Inflammatory macrophage treated with lipopolysaccharide for 4 hours (primary cell): ENCODE measurements at regions not wholly inside any gene's neighbourhood (a gene's known extent, or its start where the extent isn't known, plus 50 kb on each side); places are given as distances from the start of the nearest gene placed in this dataset.
A peak's percentile ranks its signal among the peaks of the same experiment; 100 is the strongest.

ENCODE experiments used
- DNase-seq: peaks from one replicate; pipeline ENCODE4 v3.0.0-alpha.2; 2020

DNA sequence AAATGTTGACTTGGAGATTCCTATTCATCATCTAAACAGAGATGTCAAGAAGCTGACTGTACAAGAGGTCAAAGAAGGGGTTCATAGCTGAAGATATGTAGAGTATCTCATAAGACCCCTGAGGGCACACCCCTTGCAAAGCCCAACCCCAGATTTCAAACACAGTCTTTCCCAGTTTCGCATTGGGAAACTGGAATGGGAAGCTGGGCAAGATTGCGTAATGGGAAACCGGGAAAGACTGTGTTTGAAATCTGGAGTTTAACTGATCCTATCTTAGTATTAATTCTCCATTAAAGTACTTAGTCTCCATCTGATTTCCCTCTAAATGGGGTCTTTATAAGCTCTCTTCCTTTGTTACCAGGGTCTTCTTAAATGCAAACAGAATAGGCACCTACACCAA is 99.5 kb downstream of the FAM76B start:
- DNase-seq = no peak

DNA sequence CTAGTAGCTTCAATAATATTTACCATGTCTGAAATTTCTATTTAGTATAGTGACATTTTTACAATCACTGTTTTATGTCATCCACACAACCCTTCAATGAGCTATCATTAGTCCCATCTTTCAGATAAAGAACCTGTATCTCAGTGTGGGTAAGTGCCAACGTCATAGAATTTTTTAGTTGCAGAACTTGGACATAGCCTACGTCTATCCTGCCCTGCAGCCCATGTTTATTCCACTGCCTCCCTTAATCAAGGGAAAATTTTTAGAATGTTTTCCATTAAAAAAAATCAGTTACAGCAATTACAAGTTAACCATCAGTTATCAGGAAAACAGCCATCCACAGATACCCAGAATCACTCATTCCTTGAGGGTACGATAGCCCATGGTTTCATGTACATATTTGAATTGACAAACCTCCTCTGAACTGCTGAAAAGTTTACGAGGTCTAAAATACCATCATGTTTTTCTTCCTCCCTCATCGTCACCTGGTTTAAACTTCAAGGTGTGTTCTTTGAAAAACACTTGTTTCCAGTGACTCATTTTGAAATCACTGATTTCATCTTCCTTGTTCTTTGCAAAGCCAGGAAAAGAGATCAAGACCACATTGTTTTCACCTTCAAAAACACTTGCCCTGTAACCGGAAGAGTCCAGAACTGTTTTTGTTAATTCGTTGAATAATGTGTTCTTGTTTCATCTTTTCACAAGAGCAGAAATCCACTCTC is 100.9 kb downstream of the FAM76B start:
- no peak for DNase-seq

DNA sequence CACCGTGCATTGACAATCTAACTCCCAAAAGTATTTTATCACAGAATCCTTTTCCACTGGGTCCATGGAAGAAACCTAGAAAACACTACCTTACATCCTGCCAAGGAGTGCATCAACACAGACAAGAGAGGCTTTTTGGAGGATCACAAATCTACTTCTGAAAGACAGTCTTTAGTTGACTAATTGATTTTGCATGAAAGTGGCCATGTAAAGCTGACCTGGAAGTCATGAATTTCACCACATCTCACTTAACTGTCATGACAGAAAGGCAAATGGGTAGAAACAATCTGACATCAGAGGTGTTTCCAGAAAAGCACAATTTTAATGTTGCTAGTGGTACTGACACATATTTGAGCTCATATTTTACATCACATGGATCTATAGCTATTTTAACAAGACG is 101.6 kb downstream of the FAM76B start:
- DNase-seq = no peak

DNA sequence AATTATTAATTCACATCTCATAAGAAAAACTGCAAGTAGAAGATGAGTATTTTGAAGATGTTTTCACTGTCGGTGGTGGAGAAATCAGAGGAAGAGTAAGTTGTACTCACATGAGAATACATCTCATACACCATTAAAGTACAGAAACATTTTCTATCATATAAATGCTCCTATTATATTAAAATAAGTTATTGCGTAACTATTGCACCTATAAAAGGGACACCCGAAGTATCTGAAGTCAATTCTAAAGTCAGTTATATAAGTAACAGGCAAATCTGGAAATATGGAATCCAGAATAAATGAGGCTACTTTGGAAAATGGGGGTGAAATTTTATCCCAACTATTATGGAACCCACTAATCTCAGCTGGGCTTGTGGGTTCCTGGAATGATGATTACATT is 103.3 kb downstream of the FAM76B start:
- no peak for DNase-seq

DNA sequence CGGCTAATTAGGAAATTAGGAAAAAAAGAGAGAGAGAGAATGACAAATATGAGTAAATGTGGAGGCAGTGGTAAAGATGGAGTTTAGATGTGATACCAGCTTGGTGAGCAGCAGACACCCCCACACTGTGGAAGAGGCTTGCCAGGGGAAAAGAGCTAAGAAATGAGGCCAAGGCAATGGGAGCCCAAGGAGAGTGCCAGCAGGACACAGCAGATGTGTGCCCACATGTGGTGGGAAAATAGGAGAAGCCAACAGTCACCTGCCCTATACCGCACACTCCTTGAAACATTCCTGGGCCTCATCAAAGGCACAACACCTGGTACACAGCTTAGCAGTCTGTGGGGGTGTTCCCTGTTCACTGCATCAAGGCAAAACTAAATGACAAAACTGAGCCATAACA is 104.9 kb downstream of the FAM76B start:
- no peak for DNase-seq

DNA sequence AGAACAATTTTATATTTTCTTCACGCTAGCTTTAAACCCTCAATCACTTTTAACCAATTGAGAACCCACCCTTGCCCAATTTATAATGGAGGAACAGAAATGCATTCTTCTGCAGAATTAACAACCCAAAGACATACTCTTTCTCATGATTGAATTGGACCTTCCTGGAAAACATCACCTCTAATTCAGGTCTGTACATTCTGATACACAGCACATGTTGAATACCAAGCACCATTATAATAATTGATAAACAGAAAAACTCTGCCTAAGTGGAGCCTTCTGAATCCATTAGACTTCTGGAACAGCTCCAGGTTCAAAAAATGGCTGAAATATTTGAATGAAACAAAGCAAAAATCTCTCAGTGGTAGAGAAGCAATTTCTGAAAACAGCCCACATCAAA is 105.4 kb downstream of the FAM76B start:
- no peak for DNase-seq

DNA sequence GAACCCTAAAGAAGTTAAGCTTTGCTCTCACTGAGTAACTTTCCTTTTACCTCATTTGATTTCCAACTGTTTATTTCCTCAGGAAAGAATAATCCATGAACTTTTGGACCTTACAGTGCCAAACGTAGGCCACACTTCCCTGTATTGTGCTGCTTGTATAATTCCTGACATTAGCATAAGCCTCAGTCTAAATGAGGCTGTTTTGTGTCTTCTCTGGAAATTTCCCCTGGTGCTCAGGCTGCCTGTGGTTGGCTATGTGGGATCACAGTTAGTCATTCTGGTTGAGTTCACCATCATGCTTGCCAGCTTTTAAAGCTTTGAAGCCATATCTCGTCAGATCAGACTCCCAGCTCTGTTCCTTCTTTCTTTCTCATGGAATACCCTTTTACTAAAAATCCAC is 107.0 kb downstream of the FAM76B start:
- no peak for DNase-seq

DNA sequence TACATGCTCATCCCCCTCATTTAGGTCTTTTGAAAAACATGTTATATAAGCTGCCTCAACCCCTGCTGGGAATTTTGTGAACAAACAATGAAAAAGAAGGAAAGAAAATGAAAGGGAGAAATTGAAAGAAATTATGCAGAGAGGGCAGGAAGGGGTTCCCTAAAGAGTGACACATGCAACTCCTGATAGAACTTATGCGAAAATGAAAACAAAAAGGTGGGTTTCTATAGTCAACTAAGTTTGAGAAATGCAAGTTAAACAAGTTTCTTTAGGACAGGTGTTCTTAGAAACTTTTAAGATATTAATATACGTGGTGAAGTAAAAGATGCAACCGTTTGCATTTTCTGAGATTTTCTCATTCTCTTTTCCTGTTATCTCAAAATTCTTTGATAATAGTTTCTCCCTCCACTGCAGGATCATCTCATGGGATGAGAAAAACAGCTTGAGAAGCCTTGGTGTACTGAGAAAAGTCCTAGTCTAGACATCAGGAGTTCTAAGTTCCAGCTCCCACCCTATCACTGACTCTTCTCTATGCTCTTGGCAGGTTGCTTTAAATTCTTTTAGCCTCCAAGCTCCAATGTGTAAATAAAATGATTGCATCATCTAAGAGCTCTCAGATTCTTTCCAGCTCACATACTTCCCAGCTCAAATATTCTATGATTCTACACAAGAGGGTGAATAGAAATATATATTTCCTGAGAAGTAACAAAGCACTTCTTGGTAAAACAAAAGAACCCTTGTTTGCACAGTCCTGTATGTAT is 109.2 kb downstream of the FAM76B start:
- DNase-seq = no peak

DNA sequence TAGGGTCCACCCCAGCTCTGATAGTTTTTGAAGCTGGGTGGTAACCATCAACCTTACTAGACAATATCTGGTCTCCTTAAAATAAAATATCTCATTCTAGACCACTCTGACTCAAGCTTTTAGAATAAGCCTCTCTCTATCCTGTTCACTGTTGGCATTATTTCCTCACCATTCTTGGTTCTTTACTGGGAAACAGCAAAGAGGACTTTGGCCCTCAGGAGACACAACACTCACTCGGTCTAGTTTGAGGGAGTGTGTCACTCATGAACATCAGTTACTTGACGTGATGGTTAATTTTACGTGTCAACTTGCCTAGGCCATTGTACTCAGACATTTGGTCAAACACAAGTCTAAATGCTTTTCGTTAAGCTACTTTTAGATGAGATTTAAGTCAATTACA is 110.6 kb downstream of the FAM76B start:
- no peak for DNase-seq

DNA sequence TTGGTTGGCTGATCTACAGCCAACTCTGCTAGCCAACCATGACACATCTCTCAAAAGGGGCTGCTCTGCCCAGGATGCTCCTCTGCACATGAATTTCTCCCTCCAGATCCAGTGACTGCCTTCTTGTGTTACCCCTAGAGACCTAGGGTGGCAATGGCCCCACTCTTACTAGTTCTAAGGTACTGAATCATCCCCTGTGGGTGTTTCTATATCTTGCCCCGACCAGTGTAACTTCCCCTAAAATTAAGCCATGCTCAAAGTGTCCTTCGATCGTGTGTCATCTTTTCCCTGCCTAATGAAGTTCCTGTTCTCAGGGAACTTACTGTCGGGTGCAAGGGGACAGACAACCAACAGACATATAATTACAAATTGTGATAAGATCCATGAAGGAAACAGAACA is 113.3 kb downstream of the FAM76B start:
- DNase-seq = peak; percentile 43

DNA sequence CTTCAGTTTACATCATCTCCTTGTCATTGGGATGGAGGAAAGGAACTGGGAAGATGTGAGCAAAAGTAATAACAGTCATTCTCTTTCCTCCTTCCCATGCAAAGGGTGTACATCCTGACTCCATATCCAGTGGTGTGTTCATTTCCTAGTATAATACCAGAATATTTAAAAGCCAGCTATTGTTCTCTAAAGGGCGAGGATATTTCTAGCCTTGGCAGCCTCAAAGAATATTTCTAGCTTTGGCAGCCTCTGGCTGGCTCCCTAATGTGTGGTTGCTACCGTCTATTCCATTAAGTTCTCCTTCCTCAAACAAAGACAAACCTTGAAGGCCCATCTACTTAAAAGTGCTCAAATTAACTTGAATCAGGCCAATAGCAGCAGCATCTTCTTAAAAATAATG is 114.0 kb downstream of the FAM76B start:
- DNase-seq = no peak

DNA sequence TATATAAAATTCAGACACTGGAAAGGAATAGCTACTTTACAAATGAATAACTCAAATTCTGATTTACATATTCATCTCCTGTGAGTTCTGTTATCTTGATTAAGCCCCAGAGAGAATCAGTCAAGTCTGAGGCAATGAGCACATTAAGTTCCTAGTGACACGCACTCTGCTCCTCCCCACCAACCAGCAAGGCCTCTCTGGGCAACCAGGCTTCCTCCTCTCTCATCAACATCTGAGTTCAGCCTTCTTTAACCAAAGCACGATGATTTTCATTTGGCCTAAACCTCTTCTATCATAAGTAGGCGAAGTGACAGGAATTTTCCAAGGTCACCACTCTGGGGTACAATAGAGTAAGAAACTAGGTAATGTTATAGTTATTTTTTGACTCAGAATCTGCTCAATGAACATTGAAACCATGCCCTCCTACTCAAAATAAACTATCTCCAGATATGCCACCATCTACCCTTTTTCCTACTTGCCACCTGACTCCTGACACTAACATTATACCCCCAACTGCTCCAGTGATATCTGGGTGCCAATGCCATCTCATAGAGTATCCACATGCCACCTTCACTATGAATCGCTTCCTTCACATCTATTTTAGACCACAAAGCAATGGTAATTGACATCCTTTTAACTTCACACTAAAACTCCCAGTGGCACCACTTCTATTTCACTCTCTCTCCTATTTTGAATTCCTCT is 114.8 kb downstream of the FAM76B start:
- DNase-seq = no peak

DNA sequence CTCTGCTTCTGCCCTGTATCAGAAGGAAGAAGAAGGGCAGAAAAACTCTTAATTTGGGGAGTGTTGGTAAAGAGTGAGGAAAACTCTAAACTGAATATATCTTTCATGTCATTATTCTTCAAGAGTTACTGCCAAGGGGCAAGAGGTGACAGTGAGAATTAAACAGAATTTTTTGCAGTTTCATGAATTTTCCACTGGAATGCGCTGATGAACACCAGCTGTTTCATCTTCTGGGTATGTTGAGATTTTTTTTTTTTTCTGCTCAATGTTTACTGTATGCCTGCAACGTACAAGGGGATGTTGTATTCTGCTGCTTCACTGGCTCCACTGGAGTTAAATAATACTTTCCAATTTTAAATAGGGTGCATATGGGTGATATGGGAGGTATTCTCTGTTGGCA is 117.8 kb downstream of the FAM76B start:
- DNase-seq = no peak

DNA sequence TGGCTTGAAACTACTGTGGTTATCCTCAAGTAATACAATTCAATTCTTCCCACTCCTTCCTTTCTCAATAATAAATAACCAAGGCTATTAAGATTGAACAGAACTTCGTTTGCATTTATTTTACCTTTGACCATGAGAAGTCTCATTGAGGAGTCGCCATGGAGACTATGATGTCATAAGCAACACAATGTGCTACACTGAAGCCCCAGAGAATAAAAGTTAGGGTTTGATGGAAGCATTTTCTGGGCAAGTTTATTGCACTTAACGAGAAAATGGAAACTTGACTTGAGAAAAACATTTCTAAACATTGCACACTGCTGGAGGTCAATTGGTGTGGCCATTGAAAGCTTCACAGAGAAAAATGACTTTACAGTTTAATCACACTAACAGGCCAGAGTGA is 121.5 kb downstream of the FAM76B start:
- no peak for DNase-seq

DNA sequence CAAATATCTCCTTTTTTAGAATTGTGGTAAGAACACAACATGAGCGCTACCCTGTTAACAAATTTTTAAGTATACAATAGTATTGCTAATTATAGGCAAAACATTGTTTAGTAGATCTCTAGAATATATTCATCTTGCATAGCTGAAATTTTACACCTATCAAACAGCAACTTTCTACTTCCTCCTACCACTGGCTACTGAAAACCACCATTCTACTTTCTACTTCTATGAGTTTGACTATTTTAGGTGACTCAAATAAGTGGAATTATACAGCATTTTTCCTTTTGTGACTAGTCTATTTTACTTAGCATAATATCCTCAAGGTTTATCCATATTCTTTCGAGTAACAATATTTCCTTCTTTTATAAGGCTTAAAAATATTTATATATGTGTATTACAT is 128.4 kb downstream of the FAM76B start:
- no peak for DNase-seq

DNA sequence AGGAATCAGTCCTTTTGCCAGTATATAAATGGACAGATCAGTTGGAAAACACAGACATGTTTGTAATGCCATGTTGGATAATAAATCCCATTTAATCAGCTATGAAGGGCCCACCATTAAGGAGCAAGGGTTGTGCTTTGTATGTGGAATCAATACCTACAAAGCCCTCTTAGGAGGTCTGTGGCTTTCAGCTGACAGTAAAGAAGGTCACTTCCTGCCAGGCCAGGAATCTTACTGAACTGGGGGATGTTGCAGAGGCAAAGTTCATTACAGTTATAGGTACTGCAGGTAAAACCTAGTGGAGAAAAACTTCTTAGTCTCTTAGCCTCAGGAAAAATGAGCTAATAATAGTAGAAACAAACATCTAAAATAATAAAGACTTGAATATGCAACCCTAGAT is 129.5 kb downstream of the FAM76B start:
- DNase-seq = no peak

DNA sequence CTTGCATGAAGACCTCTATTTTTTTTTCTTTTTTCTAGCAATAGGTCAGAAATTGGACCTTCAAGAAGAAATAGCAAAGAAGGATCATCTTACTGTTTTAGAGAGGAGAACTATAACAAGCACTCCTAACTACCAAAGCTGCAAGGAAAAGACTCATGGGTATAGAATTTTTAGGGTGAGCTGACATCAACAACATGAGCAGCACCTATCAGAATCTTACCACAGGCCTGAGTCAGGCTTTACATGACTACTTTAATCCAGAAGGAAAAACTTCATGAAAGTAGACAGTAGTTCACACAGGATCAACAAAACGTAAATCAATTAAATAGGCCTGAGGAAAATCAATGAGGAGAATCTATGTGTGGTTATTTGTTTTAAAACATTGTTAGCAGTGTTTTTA is 130.5 kb downstream of the FAM76B start:
- DNase-seq = no peak

DNA sequence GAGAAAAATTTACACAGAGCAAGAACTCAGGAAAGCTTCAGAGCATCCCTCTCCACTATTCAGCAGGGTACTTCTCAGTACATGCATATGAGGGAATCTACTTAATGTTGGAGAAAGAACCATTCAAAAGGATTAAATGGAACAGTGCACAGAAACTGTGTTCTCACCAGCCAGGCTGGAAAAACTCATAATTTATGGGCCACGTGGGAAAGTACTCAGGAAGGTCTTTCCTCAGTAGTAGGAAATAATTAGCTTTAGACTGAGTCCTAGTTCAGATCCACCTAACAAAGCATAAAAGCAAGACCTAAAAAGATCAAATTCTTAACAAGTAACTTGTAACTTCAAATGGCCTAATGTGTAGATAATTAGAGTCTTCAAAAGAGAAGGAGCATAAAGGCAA is 134.0 kb downstream of the FAM76B start:
- no peak for DNase-seq

DNA sequence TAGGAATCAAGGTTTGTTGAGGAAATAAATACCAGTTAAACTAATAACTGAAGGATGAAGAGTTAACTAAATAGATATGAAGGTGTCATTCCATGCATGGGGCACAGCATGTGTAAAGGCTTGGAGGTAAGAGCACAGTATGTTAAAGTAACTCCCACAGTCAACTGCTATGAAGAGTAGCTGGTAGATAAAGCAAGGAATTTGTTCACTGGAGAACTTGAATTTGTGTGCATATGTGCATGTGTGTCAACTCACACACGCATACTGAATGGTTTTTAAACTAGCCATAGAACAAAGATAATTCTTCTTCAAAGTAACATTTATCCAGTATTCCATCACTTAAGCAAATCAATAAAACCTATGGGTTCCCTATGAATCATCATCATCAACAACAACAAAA is 135.9 kb downstream of the FAM76B start:
- no peak for DNase-seq

DNA sequence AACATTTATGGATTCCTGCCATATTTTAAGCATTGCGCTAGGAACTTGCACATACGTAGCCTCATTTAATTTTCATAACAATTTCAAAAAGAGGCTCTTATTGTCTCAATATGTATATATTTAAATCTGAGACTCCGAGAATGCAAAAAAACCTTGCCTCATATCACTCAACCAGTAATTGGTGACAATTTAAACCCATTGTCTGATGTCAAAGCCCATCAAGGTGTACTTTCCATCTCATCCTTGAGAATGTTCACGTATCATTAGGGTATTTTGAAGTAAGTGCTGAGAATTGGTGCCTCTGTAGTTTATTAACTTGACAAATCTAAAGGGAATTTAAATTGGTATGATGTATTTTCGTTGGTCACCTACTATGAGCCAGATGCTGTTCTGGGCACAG is 136.5 kb downstream of the FAM76B start:
- no peak for DNase-seq

DNA sequence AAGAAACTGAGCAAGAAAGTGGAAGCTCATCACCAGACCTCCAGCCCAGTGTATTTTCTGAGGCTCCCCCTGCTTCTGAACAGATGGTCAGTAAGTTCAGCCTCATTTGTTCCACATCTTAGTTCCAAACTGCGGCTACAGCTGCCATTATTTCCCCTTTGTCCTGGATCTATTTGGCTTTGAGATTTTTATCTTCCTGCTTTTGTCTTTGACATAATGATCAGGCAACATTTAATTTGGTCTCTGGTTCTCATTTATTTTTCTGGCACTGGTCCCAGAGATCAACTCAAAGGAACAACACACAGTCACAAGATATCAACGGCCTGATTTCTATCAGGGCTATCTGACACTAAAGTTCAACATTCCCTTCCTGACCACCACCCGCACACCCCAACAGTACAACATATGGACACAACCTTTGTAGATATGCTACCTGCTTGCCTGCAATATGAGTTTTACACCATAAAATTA is 137.5 kb downstream of the FAM76B start:
- DNase-seq = no peak

DNA sequence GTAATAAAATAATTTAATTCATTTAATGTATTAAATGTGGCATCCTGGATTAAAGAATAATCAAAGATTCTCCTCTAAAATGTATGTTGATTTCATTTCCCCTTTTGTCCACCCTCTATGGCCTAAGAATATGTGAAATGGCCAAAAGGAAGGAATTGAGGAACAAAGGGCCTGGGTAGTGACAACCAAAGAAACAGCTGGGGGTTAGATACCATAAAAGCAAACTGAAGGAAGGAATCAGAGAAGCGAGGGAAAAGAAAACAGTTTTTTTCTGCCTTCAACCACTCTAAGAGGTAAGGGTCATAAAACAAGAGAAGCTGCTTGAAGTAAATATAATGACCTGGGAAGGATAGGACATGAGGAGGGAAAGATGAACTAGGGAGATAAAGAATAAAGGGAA is 139.3 kb downstream of the FAM76B start:
- DNase-seq = peak; percentile 58

DNA sequence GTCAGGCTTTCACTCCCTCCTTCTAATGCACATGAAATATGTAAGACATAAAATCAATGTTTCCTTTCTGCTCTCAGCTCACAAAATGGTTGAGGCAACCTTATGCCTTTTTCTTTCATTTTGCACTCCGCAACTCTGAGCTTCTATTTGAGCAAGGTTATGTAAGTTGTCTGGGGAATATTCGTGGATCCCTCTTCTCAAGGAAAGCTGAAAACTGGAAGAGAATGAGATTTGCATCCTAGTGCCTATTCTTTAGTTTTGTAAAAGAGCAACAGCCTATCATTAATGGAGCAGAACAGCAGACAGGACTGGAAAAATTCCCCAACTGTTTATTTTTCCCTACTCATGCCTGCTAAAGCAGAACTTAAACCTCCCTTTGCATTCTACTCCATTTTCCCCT is 141.7 kb downstream of the FAM76B start:
- DNase-seq = no peak

DNA sequence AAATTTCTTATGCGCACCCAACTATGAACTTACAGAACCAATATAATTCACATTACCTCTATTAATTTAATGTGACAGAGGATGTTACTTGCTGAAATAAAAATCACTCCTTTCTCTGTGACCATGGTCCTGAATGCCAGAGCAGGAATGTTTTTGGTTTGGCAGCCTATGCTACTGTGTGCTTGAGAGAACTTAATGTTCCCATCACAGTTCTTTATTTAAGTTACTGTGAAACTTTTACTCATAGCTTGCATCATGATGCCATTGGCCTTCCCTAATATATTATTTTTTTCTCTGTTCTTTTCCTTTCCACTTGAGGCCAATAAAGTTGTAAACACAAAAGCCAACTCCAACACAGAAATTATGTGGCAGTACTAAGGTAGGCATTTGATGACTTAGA is 142.2 kb downstream of the FAM76B start:
- no peak for DNase-seq
